GM19438 (cell line): ENCODE measurements at regions not wholly inside any gene's neighbourhood (a gene's known extent, or its start where the extent isn't known, plus 50 kb on each side); places are given as distances from the start of the nearest gene placed in this dataset.
A peak's percentile ranks its signal among the peaks of the same experiment; 100 is the strongest.
"Not testable (repeated sequence)": the region's sequence is repeated elsewhere in the genome, so short reads cannot be mapped to it uniquely, and the experiment has no call there.

Experiments used
- ATAC-seq: cut with Tn5 transposase; IDR thresholded peaks from one replicate; pipeline ENCODE4 v1.9.1; 2021; ENCODE audit warnings: low read depth; ENCODE audit not compliant: unreplicated experiment

- ATAC-seq: no peak
These were observed 51.0 kb upstream of the PRB2 start for GRCh38 chr12:11446372-11446771.

DNA sequence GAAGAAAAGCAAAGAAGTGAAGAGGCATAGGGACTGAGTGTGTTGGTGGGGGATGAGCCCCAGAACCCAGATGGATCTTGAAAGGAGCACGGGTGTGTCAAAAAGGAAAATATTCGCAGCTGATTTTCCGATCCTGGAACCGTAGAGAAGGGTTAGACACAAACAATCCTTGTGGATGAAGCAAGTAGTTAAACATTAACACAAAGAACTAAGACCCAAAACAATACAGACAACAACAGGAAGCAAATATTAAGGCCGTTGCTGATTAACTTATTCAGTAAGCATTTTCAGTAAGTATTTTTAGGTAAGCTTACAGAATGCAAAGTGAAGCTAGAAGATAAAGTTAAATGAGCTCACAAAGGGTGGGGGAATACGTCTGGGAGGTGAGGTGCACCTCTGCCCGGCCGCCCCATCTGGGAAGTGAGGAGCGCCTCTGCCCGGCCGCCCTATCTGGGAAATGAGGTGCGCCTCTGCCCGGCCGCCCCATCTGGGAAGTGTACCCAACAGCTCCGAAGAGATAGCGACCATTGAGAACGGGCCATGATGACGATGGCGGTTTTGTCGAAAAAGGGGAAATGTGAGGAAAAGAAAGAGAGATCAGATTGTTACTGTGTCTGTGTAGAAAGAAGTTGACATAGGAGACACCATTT is 62.8 kb upstream of the PRB2 start:
- no peak for ATAC-seq

DNA sequence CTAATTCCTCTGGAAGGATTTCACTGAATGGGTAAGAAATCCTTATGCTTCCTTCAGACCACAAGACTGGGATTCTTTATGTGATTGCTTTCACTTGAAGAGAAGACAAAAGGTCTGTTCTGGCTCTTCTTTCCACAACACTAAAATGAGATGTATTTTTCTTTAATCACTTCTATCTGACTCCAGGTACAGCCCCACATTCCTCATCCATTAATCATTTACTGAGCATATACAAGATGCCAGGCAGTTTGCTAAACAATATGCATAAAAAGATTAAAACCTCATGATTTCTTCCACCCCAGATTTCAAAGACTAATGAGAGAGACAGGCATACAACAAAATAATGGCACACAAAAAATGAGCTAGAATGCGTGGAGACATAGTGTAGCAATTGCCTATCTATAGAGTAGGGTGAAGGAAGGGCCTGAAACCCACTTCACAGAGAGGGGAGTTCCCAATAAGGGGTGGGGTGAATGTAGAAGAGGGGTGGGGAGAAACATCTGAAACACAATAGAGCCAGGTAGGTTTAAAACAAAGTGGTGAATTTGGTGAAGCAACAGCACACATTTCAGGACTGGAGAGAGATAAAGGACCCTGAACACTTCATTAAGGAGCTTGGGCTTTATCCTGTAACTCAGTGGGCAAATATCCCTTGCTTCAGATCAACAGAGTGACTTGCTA is 65.1 kb upstream of the PRB2 start:
- no peak for ATAC-seq

DNA sequence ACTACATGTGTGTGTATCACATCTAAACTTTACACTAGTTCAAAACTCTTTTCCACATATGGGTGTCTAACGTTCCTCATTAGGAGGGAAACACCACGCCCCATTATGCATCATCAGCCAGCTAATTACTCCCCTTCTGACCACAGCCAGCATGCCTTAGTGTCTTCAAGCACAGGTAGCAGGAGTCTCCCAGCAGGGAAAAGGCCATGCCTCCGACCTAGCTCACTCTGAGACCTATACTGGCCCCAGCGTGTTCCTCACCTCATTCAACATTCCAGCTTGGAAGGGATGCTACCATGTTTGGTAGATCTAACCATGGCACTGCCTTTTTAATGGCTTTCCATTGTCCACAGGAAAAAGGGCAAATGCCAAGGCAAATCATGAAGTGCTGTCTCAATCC is 66.1 kb upstream of the PRB2 start:
- ATAC-seq: no peak

- ATAC-seq: no peak
These were observed 81.7 kb upstream of the PRB2 start for GRCh38 chr12:11477110-11477509.

DNA sequence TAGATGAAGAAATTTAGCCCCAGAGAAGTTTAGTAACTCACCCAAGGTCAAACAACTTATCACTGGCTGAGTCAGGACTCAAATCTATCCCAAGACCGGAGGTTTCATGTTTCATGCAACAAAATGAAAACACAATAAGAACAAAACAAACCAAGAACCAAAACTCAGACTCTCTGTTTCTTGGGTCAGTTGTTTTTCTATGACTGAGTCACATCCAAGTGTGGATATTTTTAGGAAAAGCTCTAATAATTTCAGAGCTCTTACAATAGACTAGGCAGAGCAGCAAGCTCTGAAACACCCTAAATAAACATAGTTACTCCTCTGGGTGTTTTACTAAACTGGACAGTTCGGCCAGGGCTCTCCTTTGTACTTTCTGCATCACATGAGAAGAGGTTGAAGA is 87.6 kb upstream of the PRB2 start:
- ATAC-seq: no peak

DNA sequence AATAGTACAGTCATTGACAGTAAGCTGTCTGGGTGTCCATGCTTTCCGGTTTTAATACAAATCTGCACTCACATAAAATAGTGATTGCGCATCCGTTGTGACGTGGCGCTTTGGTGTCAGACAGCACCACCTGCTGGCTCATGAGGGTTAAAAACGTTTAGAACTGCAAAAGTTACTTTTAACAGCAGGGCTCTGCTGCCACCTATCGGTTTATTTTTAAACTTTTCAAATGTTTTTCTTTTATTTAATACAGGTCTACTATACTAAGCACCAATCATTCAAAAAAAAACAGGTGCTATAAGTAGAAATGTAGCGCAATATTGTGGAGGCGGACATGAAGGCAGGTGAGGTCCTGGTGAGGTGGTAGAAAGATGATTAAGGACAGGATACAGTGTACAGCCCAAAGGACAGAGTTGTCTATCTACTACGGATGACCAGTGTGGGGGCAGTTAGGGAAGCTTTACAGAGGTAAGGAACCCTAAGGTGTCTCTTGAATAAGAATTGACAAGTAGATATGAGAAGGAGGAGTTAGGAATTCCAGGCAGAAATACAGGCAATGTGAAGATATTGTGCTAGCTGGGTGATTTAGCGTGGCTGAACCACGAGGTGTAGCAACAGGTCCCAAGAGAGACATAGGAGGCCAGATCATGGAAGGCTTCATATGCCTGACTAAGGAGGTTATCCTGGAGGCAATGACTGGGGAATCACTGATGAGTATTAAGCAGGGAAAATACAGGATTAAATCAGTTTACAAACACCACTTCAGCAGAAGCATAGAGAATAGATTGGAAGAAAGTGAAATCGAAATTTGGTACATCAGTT is 91.5 kb upstream of the PRB2 start:
- ATAC-seq: no peak

DNA sequence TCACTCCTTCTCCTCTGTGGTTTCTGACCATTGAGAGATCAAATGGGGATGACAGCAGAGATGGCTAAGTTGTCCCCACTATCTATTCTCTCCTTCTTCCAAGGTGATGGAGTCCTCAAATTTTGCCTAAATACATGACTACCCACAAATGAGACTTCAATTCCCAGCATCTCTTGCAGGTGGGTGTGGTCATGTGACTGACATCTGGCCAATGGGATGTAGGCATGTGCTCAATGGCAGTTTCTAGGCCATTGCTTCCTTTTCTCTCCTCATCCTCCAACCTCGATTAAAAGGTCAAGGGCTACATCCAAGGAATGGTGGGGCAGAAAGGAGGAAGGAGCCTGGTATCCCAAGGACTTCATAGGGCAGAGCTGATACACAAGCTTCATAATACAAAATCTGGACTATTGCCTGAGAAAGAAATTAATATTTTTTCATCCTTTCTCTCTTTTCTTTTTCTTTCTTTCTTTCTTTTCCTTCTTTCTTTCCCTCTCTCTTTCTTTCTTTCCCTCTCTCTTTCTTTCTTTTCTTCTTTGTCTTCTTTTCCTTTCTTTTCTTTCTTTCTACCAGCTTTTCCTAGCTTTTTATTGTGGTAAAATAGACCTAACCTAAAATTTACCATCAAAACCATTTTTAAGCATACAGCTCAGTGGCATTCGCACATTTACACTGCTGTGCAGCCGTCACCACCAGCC is 100.9 kb upstream of the PRB2 start:
- ATAC-seq: no peak

DNA sequence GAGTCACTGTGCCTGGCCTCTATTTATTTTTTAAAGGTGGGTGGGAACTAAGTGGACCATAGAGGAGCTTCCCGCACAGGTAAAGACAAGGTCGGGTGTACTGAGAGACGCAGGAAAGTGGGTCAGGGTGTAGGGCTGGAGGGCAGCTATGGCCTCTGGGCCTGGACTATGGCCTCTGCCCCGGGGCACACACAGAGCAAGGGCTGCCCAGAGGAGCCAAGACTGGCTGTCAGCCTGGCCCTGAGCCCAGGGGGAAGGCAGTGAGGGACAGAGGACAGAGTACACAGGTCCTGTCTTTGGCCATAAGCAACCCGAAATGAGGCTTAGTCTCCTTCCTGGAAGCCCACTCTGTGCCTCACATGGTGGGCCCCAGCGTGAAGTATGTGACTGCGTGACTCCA is 102.1 kb upstream of the PRB2 start:
- no peak for ATAC-seq

DNA sequence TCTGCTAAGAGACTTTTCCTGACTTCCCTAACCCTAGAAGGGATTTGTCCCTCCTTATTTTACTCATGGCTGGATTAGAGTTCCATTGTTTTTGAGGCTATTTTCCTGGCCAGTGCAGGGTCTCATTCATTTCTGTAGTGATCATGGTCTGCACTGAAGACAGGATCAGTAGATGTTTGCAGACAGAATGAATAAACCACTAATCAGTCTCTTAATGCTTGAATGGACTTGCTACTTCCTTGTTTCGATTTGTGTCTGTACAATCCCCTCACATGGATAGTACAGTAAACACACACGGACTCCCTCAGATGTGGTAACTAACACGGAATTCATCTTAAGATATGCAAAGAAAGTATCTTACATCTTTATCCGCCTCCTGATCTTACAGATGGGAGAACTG is 102.6 kb upstream of the PRB2 start:
- no peak for ATAC-seq

DNA sequence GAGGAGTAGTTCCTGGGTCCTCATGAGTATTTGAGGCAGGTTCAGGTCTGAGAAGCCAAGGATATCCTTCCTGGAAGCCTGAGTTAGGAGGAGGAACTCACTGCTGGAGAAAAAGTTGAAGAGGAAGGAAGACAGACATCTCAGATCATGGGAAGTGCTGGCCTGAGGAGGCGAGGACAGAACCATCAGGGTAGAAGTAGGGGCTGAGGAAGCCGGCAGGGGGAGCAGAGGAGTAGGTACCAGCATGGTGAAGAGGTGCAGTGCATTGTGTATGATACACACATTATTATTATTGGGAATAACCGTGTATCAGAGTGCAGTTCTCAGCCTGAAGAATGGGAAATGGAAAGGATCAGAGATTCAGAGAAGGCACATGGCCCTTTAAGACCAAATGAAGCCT is 103.2 kb upstream of the PRB2 start:
- ATAC-seq: not testable (repeated sequence)

DNA sequence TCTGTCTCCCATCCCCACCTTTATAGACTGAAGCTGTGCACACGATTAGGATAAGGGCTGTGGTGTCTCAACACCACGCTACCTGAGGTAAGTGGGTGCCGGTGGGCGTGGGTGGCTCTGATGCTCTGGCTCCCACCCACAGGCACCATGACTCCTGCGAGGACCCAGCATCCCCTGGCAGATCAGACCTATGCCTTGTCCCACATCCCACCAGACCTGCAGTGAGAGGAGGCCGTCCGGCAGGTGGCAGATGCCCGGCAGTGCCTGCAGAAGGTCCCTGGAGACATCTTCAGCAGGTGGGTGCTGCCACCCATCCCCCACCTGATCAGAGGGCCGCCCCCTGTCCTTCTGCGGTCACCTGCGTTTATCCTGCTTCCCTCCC is 104.4 kb upstream of the PRB2 start:
- no peak for ATAC-seq

DNA sequence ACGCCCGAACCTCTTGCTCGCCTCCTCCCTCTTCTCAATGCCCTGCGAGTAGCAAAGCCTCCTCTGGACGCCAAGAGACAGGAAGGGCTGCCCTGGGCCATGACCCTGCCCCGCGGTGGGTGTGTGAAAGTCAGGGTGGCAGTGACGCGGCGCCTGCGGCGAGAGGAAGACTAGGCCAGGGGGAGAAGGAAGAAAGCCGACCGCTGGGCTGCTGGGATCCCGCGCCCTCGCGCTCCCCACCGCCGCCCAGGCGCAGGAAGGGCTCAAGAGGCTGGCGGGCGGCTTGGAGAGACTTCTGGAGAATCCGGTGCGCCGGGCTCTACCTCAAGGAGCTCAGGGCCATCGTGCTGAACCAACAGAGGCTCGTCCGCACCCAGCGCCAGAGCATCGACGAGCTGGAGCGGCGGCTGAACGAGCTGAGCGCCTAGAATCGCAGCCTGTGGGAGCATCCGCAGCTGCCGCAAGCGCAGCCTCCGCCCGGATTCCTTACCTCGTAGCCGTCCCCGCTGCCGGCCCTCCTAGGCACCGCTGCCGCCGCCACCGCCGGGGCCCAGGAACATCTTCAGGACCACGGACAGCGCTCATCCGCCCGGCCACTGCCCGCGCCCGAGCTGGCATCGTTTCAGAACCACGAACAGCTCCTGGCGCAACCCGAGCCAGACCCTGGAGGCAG is 105.0 kb upstream of the PRB2 start:
- peak; percentile 69 for ATAC-seq

- no peak for ATAC-seq
These were observed 105.5 kb upstream of the PRB2 start for GRCh38 chr12:11500861-11501230.

- no peak for ATAC-seq
These were observed 113.3 kb upstream of the PRB2 start for GRCh38 chr12:11508699-11509098.

- no peak for ATAC-seq
These were observed 114.0 kb upstream of the PRB2 start for GRCh38 chr12:11509326-11509725.

DNA sequence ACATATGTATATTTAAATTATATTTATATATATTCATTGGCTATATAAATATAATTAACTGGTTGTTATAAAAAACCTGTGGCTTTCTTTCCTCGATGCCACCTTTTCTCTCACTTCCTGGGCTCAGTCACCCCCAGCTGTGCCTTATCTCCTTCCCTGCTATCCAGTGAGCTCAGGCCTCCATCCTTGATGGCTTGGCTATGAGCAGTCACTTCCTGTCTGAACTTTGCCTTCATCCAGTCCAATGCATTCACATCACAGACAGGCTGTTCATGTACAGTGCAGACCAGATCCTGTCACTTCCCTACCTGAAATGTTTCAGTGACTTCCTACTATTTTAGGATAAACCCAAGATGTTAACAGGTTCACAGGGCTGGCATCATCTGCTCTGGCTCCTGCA is 115.3 kb upstream of the PRB2 start:
- no peak for ATAC-seq

GRCh38 chr12:11513288-11513687 is 117.9 kb upstream of the PRB2 start:
- no peak for ATAC-seq

GRCh38 chr12:11517080-11517479 is 121.7 kb upstream of the PRB2 start:
- ATAC-seq: no peak

DNA sequence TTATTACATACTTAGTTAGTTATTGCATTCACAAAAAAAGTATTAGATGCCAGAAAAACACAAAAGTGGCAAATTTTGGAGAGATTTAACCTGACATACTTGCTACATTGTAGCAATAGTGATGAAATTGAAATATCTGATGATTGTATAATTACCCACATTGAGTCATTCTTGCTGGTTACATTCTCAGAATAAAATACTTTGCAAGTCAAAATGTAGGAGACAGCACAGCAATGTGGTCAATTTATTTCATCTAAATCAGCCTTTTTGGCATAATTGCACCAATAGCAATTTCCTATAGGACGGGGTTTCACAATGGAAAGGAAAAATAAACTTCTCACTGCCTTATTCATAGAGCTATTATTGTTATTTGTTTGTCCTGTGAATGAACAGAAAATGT is 125.0 kb upstream of the ETV6 start:
- no peak for ATAC-seq

- no peak for ATAC-seq
These were observed 115.4 kb upstream of the ETV6 start for GRCh38 chr12:11534064-11534463.
